ENCODE measurements at regions not wholly inside any gene's neighbourhood (a gene's known extent, or its start where the extent isn't known, plus 50 kb on each side); places are given as distances from the start of the nearest gene placed in this dataset.

DNA sequence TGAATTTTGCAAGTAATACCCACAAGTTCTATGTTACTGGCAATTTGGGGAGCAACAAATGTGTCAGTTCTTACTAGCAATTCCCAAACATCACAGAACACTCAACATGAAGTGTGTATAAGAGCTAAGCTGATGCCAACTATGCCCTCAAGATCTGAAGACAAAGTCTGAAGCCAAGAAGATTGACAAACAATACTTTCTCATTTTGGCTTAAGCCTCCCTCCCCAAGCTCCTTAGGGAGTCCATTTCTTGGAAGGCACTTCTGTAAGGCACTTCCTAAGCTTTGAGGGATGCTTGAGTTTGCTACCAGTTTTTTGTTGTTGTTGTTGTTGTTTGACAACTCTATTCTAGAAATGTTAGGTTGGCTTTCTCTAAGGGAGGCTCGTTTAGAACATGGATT, 154.4 kb upstream of the ZNF644 start (continued):
- TF ChIP-seq, protein P1, sequence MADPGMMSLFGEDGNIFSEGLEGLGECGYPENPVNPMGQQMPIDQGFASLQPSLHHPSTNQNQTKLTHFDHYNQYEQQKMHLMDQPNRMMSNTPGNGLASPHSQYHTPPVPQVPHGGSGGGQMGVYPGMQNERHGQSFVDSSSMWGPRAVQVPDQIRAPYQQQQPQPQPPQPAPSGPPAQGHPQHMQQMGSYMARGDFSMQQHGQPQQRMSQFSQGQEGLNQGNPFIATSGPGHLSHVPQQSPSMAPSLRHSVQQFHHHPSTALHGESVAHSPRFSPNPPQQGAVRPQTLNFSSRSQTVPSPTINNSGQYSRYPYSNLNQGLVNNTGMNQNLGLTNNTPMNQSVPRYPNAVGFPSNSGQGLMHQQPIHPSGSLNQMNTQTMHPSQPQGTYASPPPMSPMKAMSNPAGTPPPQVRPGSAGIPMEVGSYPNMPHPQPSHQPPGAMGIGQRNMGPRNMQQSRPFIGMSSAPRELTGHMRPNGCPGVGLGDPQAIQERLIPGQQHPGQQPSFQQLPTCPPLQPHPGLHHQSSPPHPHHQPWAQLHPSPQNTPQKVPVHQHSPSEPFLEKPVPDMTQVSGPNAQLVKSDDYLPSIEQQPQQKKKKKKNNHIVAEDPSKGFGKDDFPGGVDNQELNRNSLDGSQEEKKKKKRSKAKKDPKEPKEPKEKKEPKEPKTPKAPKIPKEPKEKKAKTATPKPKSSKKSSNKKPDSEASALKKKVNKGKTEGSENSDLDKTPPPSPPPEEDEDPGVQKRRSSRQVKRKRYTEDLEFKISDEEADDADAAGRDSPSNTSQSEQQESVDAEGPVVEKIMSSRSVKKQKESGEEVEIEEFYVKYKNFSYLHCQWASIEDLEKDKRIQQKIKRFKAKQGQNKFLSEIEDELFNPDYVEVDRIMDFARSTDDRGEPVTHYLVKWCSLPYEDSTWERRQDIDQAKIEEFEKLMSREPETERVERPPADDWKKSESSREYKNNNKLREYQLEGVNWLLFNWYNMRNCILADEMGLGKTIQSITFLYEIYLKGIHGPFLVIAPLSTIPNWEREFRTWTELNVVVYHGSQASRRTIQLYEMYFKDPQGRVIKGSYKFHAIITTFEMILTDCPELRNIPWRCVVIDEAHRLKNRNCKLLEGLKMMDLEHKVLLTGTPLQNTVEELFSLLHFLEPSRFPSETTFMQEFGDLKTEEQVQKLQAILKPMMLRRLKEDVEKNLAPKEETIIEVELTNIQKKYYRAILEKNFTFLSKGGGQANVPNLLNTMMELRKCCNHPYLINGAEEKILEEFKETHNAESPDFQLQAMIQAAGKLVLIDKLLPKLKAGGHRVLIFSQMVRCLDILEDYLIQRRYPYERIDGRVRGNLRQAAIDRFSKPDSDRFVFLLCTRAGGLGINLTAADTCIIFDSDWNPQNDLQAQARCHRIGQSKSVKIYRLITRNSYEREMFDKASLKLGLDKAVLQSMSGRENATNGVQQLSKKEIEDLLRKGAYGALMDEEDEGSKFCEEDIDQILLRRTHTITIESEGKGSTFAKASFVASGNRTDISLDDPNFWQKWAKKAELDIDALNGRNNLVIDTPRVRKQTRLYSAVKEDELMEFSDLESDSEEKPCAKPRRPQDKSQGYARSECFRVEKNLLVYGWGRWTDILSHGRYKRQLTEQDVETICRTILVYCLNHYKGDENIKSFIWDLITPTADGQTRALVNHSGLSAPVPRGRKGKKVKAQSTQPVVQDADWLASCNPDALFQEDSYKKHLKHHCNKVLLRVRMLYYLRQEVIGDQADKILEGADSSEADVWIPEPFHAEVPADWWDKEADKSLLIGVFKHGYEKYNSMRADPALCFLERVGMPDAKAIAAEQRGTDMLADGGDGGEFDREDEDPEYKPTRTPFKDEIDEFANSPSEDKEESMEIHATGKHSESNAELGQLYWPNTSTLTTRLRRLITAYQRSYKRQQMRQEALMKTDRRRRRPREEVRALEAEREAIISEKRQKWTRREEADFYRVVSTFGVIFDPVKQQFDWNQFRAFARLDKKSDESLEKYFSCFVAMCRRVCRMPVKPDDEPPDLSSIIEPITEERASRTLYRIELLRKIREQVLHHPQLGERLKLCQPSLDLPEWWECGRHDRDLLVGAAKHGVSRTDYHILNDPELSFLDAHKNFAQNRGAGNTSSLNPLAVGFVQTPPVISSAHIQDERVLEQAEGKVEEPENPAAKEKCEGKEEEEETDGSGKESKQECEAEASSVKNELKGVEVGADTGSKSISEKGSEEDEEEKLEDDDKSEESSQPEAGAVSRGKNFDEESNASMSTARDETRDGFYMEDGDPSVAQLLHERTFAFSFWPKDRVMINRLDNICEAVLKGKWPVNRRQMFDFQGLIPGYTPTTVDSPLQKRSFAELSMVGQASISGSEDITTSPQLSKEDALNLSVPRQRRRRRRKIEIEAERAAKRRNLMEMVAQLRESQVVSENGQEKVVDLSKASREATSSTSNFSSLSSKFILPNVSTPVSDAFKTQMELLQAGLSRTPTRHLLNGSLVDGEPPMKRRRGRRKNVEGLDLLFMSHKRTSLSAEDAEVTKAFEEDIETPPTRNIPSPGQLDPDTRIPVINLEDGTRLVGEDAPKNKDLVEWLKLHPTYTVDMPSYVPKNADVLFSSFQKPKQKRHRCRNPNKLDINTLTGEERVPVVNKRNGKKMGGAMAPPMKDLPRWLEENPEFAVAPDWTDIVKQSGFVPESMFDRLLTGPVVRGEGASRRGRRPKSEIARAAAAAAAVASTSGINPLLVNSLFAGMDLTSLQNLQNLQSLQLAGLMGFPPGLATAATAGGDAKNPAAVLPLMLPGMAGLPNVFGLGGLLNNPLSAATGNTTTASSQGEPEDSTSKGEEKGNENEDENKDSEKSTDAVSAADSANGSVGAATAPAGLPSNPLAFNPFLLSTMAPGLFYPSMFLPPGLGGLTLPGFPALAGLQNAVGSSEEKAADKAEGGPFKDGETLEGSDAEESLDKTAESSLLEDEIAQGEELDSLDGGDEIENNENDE (IDR thresholded peaks at IDR 0.05; ENCODE audit: insufficient replicate concordance, low read length) = no peak
- TF ChIP-seq RXRA (IDR thresholded peaks at IDR 0.05; ENCODE audit: insufficient read depth, low read depth, low read length) = no peak

Data from H1 (cell line).